ENCODE measurements at regions not wholly inside any gene's neighbourhood (a gene's known extent, or its start where the extent isn't known, plus 50 kb on each side); places are given as distances from the start of the nearest gene placed in this dataset.

GRCh38 chr11:96736601-96737000 lies 346.8 kb downstream of the JRKL start:
- Histone ChIP-seq H3K27ac (ENCODE audit: control insufficient read depth, insufficient read depth) (no peak overlapping the region), H3K4me3 (no peak overlapping the region), H3K36me3 (ENCODE audit: control insufficient read depth in 2 of 2, insufficient read depth in 2 of 2, low read length in 1 of 2) (no peaks in the 10 kb centered on the region), H4K20me1 (ENCODE audit: control insufficient read depth, insufficient read depth) (no peaks in the 10 kb centered on the region), H3K79me2 (ENCODE audit: control insufficient read depth, insufficient read depth, low read length) (no peaks in the 10 kb centered on the region), H3K4me1 (ENCODE audit: control insufficient read depth, insufficient read depth, low read length) (no peaks in the 10 kb centered on the region), H3K9ac (ENCODE audit: control insufficient read depth, insufficient read depth, low read length) (no peak overlapping the region), H3K27me3 (replicated peaks in 1 of 2; ENCODE audit: control insufficient read depth in 2 of 2, insufficient read depth in 2 of 2, low read length in 1 of 2) (no peaks in the 10 kb centered on the region), H2AFZ (ENCODE audit: control insufficient read depth, low read depth, low read length) (no peak overlapping the region), H3K4me2 (ENCODE audit: control insufficient read depth, insufficient read depth) (no peak overlapping the region), H3K9me3 (replicated peaks; ENCODE audit: control insufficient read depth, insufficient read depth, low read length) (no peaks in the 10 kb centered on the region)
- FAIRE-seq (no peak), ATAC-seq (no peak), DNase-seq (ENCODE audit: low read depth, low spot score) (no peak)
- ChIA-PET RAD21 (ENCODE audit: unreplicated experiment) (no interaction called here), CTCF (no interaction called here), SMC1A (ENCODE audit: uncharacterized antibody, unreplicated experiment) (no interaction called here), POLR2A (no interaction called here)
- in situ Hi-C loops (cut with MboI) = no loop called here
- no TSS peak for BruUV-seq (replicated peaks)
- intact Hi-C loops (cut with micrococcal nuclease; ENCODE audit: unreplicated experiment) = no loop called here
- WGBS (ENCODE audit: insufficient coverage, insufficient replicate concordance, low lambda C conversion rate, missing lambda C conversion rate) = 0% methylated on average over 1 of the region's 1 CpG
- TF ChIP-seq ASH2L (IDR thresholded peaks at IDR 0.05; ENCODE audit: borderline replicate concordance, low read depth) (no peak), SREBF1 (IDR thresholded peaks at IDR 0.05; ENCODE audit: low read length) (no peak)

GRCh38 chr11:96738311-96738710 lies 348.5 kb downstream of the JRKL start:
- H3K36me3 ChIP-seq (ENCODE audit: control insufficient read depth in 2 of 2, insufficient read depth in 2 of 2, low read length in 1 of 2) = no peaks in the 10 kb centered on the region
- H2AFZ ChIP-seq (ENCODE audit: control insufficient read depth, low read depth, low read length) = no peak overlapping the region
- POLR2A ChIA-PET = no interaction called here
- no peaks in the 10 kb centered on the region for H3K79me2 ChIP-seq (ENCODE audit: control insufficient read depth, insufficient read depth, low read length)
- in situ Hi-C loops (cut with MboI) (no loop called here), intact Hi-C loops (cut with micrococcal nuclease; ENCODE audit: unreplicated experiment) (no loop called here)
- 10% methylated on average over 3 of the region's 3 CpGs for WGBS (ENCODE audit: insufficient coverage, insufficient replicate concordance, low lambda C conversion rate, missing lambda C conversion rate)
- no peak overlapping the region for H3K4me3 ChIP-seq
- CTCF ChIA-PET = no interaction called here
- H3K27me3 ChIP-seq (replicated peaks in 1 of 2; ENCODE audit: control insufficient read depth in 2 of 2, insufficient read depth in 2 of 2, low read length in 1 of 2) = peaks cover 0 to 1% of the 10 kb centered on the region in 2 experiments; a peak in 1 of 4 replicates
- SMC1A ChIA-PET (ENCODE audit: uncharacterized antibody, unreplicated experiment) = interaction anchor here (0.6 kb wide), 1 partner anchor 542 kb away, joined by 4 read pairs; no protein-coding TSS in a partner anchor
- H3K27ac ChIP-seq (ENCODE audit: control insufficient read depth, insufficient read depth) = no peak overlapping the region
- DNase-seq (ENCODE audit: low read depth, low spot score) (no peak), FAIRE-seq (no peak), ATAC-seq (no peak)
- H3K4me2 ChIP-seq (ENCODE audit: control insufficient read depth, insufficient read depth) = no peak overlapping the region
- H3K4me1 ChIP-seq (ENCODE audit: control insufficient read depth, insufficient read depth, low read length) = no peaks in the 10 kb centered on the region
- RAD21 ChIA-PET (ENCODE audit: unreplicated experiment) = no interaction called here
- no peaks in the 10 kb centered on the region for H3K9me3 ChIP-seq (replicated peaks; ENCODE audit: control insufficient read depth, insufficient read depth, low read length)
- no peak overlapping the region for H3K9ac ChIP-seq (ENCODE audit: control insufficient read depth, insufficient read depth, low read length)
- no TSS peak for BruUV-seq (replicated peaks)
- H4K20me1 ChIP-seq (ENCODE audit: control insufficient read depth, insufficient read depth) = no peaks in the 10 kb centered on the region
- no peak for TF ChIP-seq EP300 (IDR thresholded peaks at IDR 0.05; ENCODE audit: borderline replicate concordance in 1 of 2, control insufficient read depth in 1 of 2, low read depth in 2 of 2, low read length in 2 of 2)
- TF ChIP-seq SIX5 (IDR thresholded peaks at IDR 0.05; ENCODE audit: low read depth, low read length, severe bottlenecking) = no peak
- no peak for TF ChIP-seq BCL3 (IDR thresholded peaks at IDR 0.05; ENCODE audit: borderline replicate concordance, insufficient read depth, low read depth, low read length, poor library complexity, severe bottlenecking)
- TF ChIP-seq, protein P1, sequence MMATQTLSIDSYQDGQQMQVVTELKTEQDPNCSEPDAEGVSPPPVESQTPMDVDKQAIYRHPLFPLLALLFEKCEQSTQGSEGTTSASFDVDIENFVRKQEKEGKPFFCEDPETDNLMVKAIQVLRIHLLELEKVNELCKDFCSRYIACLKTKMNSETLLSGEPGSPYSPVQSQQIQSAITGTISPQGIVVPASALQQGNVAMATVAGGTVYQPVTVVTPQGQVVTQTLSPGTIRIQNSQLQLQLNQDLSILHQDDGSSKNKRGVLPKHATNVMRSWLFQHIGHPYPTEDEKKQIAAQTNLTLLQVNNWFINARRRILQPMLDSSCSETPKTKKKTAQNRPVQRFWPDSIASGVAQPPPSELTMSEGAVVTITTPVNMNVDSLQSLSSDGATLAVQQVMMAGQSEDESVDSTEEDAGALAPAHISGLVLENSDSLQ (IDR thresholded peaks at IDR 0.05) = no peak
- TF ChIP-seq POLR2AphosphoS5 (IDR thresholded peaks at IDR 0.05; ENCODE audit: low read length) = no peak
- no peak for TF ChIP-seq HDAC2 (IDR thresholded peaks at IDR 0.05)
- TF ChIP-seq MEF2A (IDR thresholded peaks at IDR 0.05; ENCODE audit: insufficient read depth, low read depth, low read length) = no peak
- TF ChIP-seq, protein P2, sequence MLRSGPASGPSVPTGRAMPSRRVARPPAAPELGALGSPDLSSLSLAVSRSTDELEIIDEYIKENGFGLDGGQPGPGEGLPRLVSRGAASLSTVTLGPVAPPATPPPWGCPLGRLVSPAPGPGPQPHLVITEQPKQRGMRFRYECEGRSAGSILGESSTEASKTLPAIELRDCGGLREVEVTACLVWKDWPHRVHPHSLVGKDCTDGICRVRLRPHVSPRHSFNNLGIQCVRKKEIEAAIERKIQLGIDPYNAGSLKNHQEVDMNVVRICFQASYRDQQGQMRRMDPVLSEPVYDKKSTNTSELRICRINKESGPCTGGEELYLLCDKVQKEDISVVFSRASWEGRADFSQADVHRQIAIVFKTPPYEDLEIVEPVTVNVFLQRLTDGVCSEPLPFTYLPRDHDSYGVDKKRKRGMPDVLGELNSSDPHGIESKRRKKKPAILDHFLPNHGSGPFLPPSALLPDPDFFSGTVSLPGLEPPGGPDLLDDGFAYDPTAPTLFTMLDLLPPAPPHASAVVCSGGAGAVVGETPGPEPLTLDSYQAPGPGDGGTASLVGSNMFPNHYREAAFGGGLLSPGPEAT (IDR thresholded peaks at IDR 0.05; ENCODE audit: low read depth) = no peak
- TF ChIP-seq, protein P3, sequence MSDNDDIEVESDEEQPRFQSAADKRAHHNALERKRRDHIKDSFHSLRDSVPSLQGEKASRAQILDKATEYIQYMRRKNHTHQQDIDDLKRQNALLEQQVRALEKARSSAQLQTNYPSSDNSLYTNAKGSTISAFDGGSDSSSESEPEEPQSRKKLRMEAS (IDR thresholded peaks at IDR 0.05; ENCODE audit: low read depth, low read length) = no peak
- no peak for TF ChIP-seq TCF12 (IDR thresholded peaks at IDR 0.05; ENCODE audit: low read depth, low read length)
- TF ChIP-seq HDGF (IDR thresholded peaks at IDR 0.05) = no peak
- TF ChIP-seq ZZZ3 (IDR thresholded peaks at IDR 0.05; ENCODE audit: control insufficient read depth, insufficient read length, low read depth) = no peak
- no peak for TF ChIP-seq YBX1 (IDR thresholded peaks at IDR 0.05)

Data from GM12878 (cell line).